ENCODE measurements at regions not wholly inside any gene's neighbourhood (a gene's known extent, or its start where the extent isn't known, plus 50 kb on each side); places are given as distances from the start of the nearest gene placed in this dataset.

DNA sequence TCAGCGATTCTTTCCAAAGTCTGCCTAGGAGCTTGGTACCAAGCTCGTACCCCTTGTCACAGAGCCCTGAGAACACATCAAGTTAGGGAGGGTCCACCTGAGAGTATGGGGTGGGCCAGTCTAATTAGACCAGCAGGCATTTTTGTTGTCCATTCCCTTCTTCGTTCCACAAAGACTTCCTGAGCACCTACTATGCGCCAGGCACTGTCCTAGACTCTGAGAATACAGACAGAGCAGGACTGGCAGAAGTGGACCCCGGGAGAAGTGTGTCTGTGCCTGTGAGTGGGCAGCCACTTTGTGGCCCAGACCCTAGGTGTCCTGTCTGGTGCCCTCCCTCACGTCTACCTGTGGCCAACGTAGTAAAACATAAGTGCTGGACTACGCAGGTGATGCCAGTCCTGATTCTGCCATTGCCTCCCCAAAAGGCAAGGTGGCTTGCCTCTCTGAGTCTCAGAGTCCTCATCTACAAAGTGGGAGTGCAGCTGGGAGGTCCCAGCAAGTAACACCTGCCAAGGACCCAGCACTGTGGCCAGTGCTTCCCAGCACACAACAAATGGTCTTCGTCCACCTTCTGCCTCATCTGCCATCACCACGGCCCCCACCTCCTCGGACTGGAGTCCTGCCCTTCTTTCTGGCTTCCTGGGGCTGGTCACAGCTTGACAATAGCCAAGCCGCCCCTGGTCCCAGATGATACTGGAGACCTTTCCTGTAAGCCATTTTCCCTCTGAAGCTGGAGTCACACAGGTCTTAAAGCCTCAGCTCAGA, 54.3 kb upstream of the DUSP5 start:
- TF ChIP-seq POLR2A (IDR thresholded peaks at IDR 0.05; ENCODE audit: low read length), result no peak
- TF ChIP-seq GATA1 (IDR thresholded peaks at IDR 0.05; ENCODE audit: low read depth, low read length), result no peak

Measured in erythroblast (primary cell).